A673 (cell line): ENCODE measurements at regions not wholly inside any gene's neighbourhood (a gene's known extent, or its start where the extent isn't known, plus 50 kb on each side); places are given as distances from the start of the nearest gene placed in this dataset.

Experiments
- BruUV-seq: library from RNA; stranded (reverse); fragments of 400-500 nt; replicated peaks from 2 replicates; lab custom pipeline; 2021; lab: Mats Ljungman, UMichigan
- CTCF ChIA-PET: fragments of 300-600 bp; sonication (Branson Sonifier 250); formaldehyde crosslinking; loops from one replicate; lab custom pipeline; 2022; ENCODE audit warnings: antibody characterized with exemption; lab: Charles Lee
- POLR2A ChIA-PET: fragments of 300-600 bp; sonication (Branson Sonifier 250); formaldehyde crosslinking; loops from one replicate; lab custom pipeline; 2022; ENCODE audit warnings: antibody characterized with exemption; ENCODE audit not compliant: low non-redundant PET; lab: Charles Lee
- DNase-seq: peaks from one replicate; pipeline ENCODE4 v3.0.0-alpha.2; 2015; ENCODE audit warnings: low spot score
- H3K27ac ChIP-seq: fragments of 200-600 bp; sonication (generic); 2 replicates; pipeline ENCODE4 v1.5.1; 2016; ENCODE audit warnings: mixed run types, low read depth, mild to moderate bottlenecking, mixed read lengths, antibody characterized with exemption, low read length; ENCODE audit not compliant: poor library complexity, severe bottlenecking
- H3K27me3 ChIP-seq: fragments of 200-600 bp; sonication (generic); replicated peaks from 2 replicates; pipeline ENCODE4 v1.6.1; 2017; ENCODE audit warnings: mixed run types, low read depth, mild to moderate bottlenecking, mixed read lengths, antibody characterized with exemption, low read length; ENCODE audit not compliant: insufficient read depth, poor library complexity
- H3K36me3 ChIP-seq: fragments of 200-600 bp; sonication (generic); 2 replicates; pipeline ENCODE4 v1.6.1; 2016; ENCODE audit warnings: mixed run types, mild to moderate bottlenecking, mixed read lengths, antibody characterized with exemption, low read length; ENCODE audit not compliant: insufficient read depth, poor library complexity, severe bottlenecking
- H3K4me1 ChIP-seq: fragments of 200-600 bp; sonication (generic); 2 replicates; pipeline ENCODE4 v1.6.1; 2017; ENCODE audit warnings: mixed run types, mild to moderate bottlenecking, mixed read lengths, antibody characterized with exemption, low read length; ENCODE audit not compliant: insufficient read depth, poor library complexity, severe bottlenecking
- H3K4me3 ChIP-seq: fragments of 200-600 bp; sonication (generic); 2 replicates; pipeline ENCODE4 v1.5.1; 2016; ENCODE audit warnings: low read depth, mixed run types, mild to moderate bottlenecking, mixed read lengths, low read length; ENCODE audit not compliant: poor library complexity, severe bottlenecking
- H3K9me3 ChIP-seq: fragments of 200-600 bp; sonication (generic); 2 replicates; pipeline ENCODE4 v1.6.1; 2016; ENCODE audit warnings: mixed run types, low read depth, mild to moderate bottlenecking, mixed read lengths, antibody characterized with exemption, low read length; ENCODE audit not compliant: poor library complexity, severe bottlenecking
- EZH2 ChIP-seq: fragments of 200-600 bp; sonication (generic); IDR thresholded peaks from 2 replicates; pipeline ENCODE4 v1.6.1; 2017; ENCODE audit warnings: borderline replicate concordance, low read depth, mild to moderate bottlenecking, mixed read lengths, antibody characterized with exemption, low read length; ENCODE audit not compliant: poor library complexity, severe bottlenecking
- intact Hi-C: fragments of 100-400 bp; cut with micrococcal nuclease; formaldehyde crosslinking; loops from one replicate; pipeline ENCODE4 v1.10.0; 2022; ENCODE audit not compliant: unreplicated experiment
- TF ChIP-seq, protein P1 (sequence below): fragments of 300-800, 200-600 bp; sonication (generic); conservative IDR thresholded peaks from 2 replicates; pipeline ENCODE4 v1.5.1; 2017; ENCODE audit warnings: low read depth, mild to moderate bottlenecking, antibody characterized with exemption, low read length, moderate library complexity, mixed read lengths

DNA sequence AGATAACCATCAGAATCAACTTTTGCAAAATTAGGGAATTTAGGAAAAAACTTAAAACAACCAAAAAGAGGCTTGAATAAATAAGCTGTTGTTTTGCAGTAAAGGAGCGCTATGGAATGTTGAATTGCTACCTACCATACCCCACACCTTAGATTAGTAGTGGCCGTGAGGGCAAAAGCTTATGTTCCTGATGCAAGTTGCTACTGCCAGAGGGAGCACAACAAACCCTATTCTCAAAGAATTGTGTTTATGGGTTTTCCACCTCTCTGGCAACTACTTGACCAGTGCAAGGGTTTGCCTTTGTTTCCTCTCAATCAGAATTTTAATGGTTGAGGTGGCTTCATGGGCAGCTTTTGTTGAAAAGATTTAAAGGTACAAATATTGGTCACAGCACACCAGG lies 268.1 kb downstream of the LAS1L start:
- no peak for TF ChIP-seq EZH2
- TF ChIP-seq, protein P1, sequence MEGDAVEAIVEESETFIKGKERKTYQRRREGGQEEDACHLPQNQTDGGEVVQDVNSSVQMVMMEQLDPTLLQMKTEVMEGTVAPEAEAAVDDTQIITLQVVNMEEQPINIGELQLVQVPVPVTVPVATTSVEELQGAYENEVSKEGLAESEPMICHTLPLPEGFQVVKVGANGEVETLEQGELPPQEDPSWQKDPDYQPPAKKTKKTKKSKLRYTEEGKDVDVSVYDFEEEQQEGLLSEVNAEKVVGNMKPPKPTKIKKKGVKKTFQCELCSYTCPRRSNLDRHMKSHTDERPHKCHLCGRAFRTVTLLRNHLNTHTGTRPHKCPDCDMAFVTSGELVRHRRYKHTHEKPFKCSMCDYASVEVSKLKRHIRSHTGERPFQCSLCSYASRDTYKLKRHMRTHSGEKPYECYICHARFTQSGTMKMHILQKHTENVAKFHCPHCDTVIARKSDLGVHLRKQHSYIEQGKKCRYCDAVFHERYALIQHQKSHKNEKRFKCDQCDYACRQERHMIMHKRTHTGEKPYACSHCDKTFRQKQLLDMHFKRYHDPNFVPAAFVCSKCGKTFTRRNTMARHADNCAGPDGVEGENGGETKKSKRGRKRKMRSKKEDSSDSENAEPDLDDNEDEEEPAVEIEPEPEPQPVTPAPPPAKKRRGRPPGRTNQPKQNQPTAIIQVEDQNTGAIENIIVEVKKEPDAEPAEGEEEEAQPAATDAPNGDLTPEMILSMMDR: no peak
- Histone ChIP-seq H3K9me3 (peaks cover 22% of the 10 kb centered on the region), H3K4me1 (no peaks in the 10 kb centered on the region), H3K27ac (no peak overlapping the region), H3K27me3 (no peaks in the 10 kb centered on the region), H3K36me3 (no peaks in the 10 kb centered on the region), H3K4me3 (no peak overlapping the region)
- ChIA-PET POLR2A (no interaction called here), CTCF (no interaction called here)
- BruUV-seq: no TSS peak
- DNase-seq: no peak
- intact Hi-C loops: no loop called here

DNA sequence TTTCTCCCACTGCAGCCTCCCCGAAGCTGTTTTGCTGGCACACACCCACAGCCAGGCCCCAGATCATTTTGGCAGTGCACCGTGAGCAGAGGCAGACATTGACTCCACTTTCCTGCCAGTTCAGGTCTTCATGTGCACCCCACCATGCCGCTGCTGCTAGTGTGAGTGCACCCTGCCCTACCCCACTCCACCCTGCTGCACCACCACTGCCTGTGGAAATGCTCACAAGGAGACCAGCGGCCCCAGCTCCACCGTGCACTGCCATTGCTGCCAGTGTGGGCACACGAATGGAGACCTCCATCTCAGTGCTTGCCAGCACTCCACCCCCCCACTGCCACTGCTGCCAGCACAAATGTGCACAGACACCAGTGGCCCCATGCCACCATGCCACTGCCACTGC lies 277.6 kb upstream of the ZC4H2 start:
- Histone ChIP-seq H3K4me3 (no peak overlapping the region), H3K4me1 (no peaks in the 10 kb centered on the region), H3K27me3 (no peaks in the 10 kb centered on the region), H3K27ac (no peak overlapping the region), H3K36me3 (no peaks in the 10 kb centered on the region), H3K9me3 (peaks cover 13% of the 10 kb centered on the region)
- intact Hi-C loops: no loop called here
- BruUV-seq: no TSS peak
- DNase-seq: no peak
- CTCF ChIA-PET: no interaction called here
- POLR2A ChIA-PET: no interaction called here
- TF ChIP-seq, protein P1: no peak
- TF ChIP-seq EZH2: no peak

DNA sequence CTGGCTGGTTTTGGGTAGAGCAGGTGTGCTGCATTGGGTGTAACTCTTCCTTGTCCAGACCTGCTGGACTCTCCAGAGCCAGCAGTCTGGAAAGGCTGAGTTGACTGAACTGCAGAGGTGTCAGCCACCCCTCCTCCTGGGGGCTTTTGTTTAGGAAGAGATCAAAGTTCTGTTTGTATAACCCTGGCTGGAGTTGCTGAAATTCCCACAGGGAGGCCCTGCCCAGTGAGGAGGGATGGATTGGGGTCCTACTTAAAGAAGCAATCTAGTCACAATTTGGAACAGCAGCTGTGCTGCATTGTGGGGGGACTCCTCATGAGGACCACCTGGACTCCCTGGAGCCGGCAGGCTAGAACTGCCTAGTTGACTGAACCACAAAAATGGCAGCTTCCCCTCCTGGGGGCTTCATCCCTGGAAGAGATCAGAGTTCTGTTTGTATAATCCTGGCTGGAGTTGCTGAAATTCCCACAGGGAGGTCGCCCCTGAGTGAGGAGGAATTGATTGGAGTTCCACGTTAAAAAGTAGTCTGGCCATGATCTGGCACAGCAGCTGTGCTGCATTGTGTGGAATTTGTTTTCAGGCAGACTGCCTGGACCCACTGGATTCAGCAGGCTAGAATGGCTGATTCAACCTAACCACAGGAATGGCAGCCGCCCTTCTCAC lies 264.9 kb upstream of the ZC4H2 start:
- POLR2A ChIA-PET: no interaction called here
- BruUV-seq: no TSS peak
- no peak overlapping the region for H3K4me3 ChIP-seq

More for the DNA sequence above, 264.9 kb upstream of the ZC4H2 start:
- intact Hi-C loops: no loop called here
- CTCF ChIA-PET: no interaction called here
- H3K27me3 ChIP-seq: no peaks in the 10 kb centered on the region
- TF ChIP-seq EZH2: no peak
- TF ChIP-seq, protein P1: no peak
- H3K27ac ChIP-seq: no peak overlapping the region
- no peak for DNase-seq
- no peaks in the 10 kb centered on the region for H3K36me3 ChIP-seq
- H3K4me1 ChIP-seq: no peaks in the 10 kb centered on the region
- H3K9me3 ChIP-seq: peaks cover 42% of the 10 kb centered on the region
